Retinal pigment epithelial cell (primary cell): ENCODE measurements at regions not wholly inside any gene's neighbourhood (a gene's known extent, or its start where the extent isn't known, plus 50 kb on each side); places are given as distances from the start of the nearest gene placed in this dataset.
"Not testable (repeated sequence)": the region's sequence is repeated elsewhere in the genome, so short reads cannot be mapped to it uniquely, and the experiment has no call there.

ENCODE experiments used
- DNase-seq: peaks from one replicate; pipeline ENCODE4 v3.0.0-alpha.2; 2010; ENCODE audit warnings: low read depth
- H3K4me3 ChIP-seq: 2 replicates; pipeline ENCODE4 v1.5.1; 2011; ENCODE audit warnings: mild to moderate bottlenecking, low read length, control low read depth, moderate library complexity
- TF ChIP-seq, protein P1 (sequence below): conservative IDR thresholded peaks from 2 replicates; pipeline ENCODE4 v1.5.1; 2011; ENCODE audit warnings: low read depth, low read length, control low read depth, inconsistent platforms

- H3K4me3 ChIP-seq = no peak overlapping the region
- TF ChIP-seq, protein P1, sequence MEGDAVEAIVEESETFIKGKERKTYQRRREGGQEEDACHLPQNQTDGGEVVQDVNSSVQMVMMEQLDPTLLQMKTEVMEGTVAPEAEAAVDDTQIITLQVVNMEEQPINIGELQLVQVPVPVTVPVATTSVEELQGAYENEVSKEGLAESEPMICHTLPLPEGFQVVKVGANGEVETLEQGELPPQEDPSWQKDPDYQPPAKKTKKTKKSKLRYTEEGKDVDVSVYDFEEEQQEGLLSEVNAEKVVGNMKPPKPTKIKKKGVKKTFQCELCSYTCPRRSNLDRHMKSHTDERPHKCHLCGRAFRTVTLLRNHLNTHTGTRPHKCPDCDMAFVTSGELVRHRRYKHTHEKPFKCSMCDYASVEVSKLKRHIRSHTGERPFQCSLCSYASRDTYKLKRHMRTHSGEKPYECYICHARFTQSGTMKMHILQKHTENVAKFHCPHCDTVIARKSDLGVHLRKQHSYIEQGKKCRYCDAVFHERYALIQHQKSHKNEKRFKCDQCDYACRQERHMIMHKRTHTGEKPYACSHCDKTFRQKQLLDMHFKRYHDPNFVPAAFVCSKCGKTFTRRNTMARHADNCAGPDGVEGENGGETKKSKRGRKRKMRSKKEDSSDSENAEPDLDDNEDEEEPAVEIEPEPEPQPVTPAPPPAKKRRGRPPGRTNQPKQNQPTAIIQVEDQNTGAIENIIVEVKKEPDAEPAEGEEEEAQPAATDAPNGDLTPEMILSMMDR = no peak
- DNase-seq = no peak
Observed at GRCh38 chrX:96481831-96482230, 202.8 kb upstream of the DIAPH2 start.

- no peak for DNase-seq
- TF ChIP-seq, protein P1 = no peak
- no peak overlapping the region for H3K4me3 ChIP-seq
Observed at GRCh38 chrX:96483647-96484160, 200.9 kb upstream of the DIAPH2 start.

DNA sequence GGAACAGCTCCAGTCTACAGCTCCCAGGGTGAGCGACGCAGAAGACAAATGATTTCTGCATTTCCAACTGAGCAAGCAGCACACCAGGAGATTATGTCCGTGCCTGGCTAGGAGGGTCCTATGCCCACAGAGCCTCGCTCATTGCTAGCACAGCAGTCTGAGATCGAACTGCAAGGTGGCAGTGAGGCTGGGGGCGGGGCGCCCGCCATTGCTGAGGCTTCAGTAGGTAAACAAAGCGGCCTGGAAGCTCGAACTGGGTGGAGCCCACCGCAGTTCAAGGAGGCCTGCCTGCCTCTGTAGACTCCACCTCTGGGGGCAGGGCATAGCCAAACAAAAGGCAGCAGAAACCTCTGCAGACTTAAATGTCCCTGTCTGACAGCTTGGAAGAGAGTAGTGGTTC, 198.0 kb upstream of the DIAPH2 start:
- not testable (repeated sequence) for DNase-seq

DNA sequence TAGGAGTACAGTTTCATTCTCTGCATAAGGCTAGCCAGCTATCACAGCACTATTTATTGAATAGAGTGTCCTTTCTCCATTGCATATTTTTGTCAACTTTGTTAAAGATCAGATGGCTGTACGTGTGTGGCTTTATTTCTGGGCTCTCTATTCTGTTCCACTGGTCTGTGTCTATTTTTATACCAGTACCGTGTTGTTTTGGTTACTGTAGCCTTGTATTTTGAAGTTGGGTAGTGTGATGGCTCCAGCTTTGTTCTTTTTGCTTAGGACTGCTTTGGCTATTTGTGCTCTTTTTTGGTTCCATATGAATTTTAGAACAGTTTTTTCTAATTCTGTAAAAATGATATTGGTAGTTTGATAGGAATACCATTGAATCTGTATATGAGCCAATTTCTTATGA, 182.1 kb upstream of the DIAPH2 start:
- DNase-seq = no peak
- H3K4me3 ChIP-seq = no peak overlapping the region
- TF ChIP-seq, protein P1 = no peak

More for the DNA sequence above, 198.0 kb upstream of the DIAPH2 start:
- not testable (repeated sequence) for H3K4me3 ChIP-seq

GRCh38 chrX:96529386-96529785, 155.3 kb upstream of the DIAPH2 start:
- not testable (repeated sequence) for H3K4me3 ChIP-seq, DNase-seq

- DNase-seq = peak; percentile 27
- no peak overlapping the region for H3K4me3 ChIP-seq
- TF ChIP-seq, protein P1 = no peak
Observed at GRCh38 chrX:96538104-96538725, 146.4 kb upstream of the DIAPH2 start.

GRCh38 chrX:96540111-96540631, 144.5 kb upstream of the DIAPH2 start:
- TF ChIP-seq, protein P1 = no peak
- DNase-seq = no peak
- no peak overlapping the region for H3K4me3 ChIP-seq

GRCh38 chrX:96546281-96546680, 138.4 kb upstream of the DIAPH2 start:
- DNase-seq, H3K4me3 ChIP-seq: not testable (repeated sequence)
